HEK293 (cell line): ENCODE measurements at regions not wholly inside any gene's neighbourhood (a gene's known extent, or its start where the extent isn't known, plus 50 kb on each side); places are given as distances from the start of the nearest gene placed in this dataset.
A peak's percentile ranks its signal among the peaks of the same experiment; 100 is the strongest.

Experiments used
- CTCF ChIA-PET: fragments of 350-600 bp; formaldehyde crosslinking; extraction: SDS; loops from one replicate; lab custom pipeline; 2021; ENCODE audit warnings: antibody characterized with exemption; lab: Yijun Ruan, JAX
- POLR2A ChIA-PET: fragments of 300-600 bp; formaldehyde crosslinking; extraction: SDS; loops from one replicate; lab custom pipeline; 2020; ENCODE audit warnings: antibody characterized with exemption, inconsistent platforms; lab: Yijun Ruan, JAX
- H3K27ac ChIP-seq: fragments of 200-500 bp; sonication (Bioruptor generic); 2 replicates; pipeline ENCODE4 v1.5.1; 2014; ENCODE audit warnings: low read depth, low read length, control low read depth, inconsistent platforms; ENCODE audit errors: extremely low read depth
- H3K36me3 ChIP-seq, 2 experiments: fragments of 200-500 bp in 1 of 2; sonication (Bioruptor generic) in 1 of 2; 1 replicate in 1 of 2; 2 replicates in 1 of 2; pipeline ENCODE4 v1.5.1; 2014 to 2017; ENCODE audit warnings: inconsistent platforms in 2 of 2, low read length in 2 of 2; ENCODE audit not compliant: control insufficient read depth in 2 of 2, insufficient read depth in 1 of 2
- H3K4me1 ChIP-seq: fragments of 200-500 bp; sonication (Bioruptor generic); 2 replicates; pipeline ENCODE4 v1.5.1; 2014; ENCODE audit warnings: mild to moderate bottlenecking, low read length, inconsistent platforms; ENCODE audit not compliant: control insufficient read depth, insufficient read depth
- H3K4me3 ChIP-seq: 2 replicates; pipeline ENCODE4 v1.5.1; 2011; ENCODE audit warnings: low read depth, mild to moderate bottlenecking, control low read depth, low read length, moderate library complexity
- H3K9me3 ChIP-seq: fragments of 200-500 bp; sonication (Bioruptor generic); 2 replicates; pipeline ENCODE4 v1.5.1; 2014; ENCODE audit warnings: low read depth, low read length, inconsistent platforms; ENCODE audit not compliant: control insufficient read depth, insufficient read depth
- FEZF1 ChIP-seq: fragments of 450-650 bp; formaldehyde crosslinking; IDR thresholded peaks from 2 replicates; pipeline ENCODE4 v1.5.1; 2016; ENCODE audit warnings: missing biosample characterization, missing genetic modification characterization
- HOXD13 ChIP-seq: sonication (generic); formaldehyde crosslinking; IDR thresholded peaks from 2 replicates; pipeline ENCODE4 v1.8.0; 2022; ENCODE audit warnings: missing genetic modification reagents, borderline replicate concordance
- IKZF3 ChIP-seq: fragments of 450-650 bp; IDR thresholded peaks from 2 replicates; pipeline ENCODE4 v1.5.0; 2018; ENCODE audit warnings: missing biosample characterization, mild to moderate bottlenecking, missing genetic modification characterization, moderate library complexity
- MEIS1 ChIP-seq: sonication (generic); formaldehyde crosslinking; IDR thresholded peaks from 2 replicates; pipeline ENCODE4 v1.8.1; 2022; ENCODE audit warnings: missing genetic modification reagents, mild to moderate bottlenecking, borderline replicate concordance
- OVOL3 ChIP-seq: fragments of 450-650 bp; formaldehyde crosslinking; IDR thresholded peaks from 2 replicates; pipeline ENCODE4 v1.5.1; 2016; ENCODE audit warnings: missing biosample characterization, missing genetic modification characterization
- SP2 ChIP-seq: fragments of 450-650 bp; formaldehyde crosslinking; IDR thresholded peaks from 2 replicates; pipeline ENCODE4 v1.5.1; 2016; ENCODE audit warnings: missing biosample characterization, missing genetic modification characterization
- SP7 ChIP-seq: fragments of 450-650 bp; formaldehyde crosslinking; IDR thresholded peaks from 2 replicates; pipeline ENCODE4 v1.5.1; 2016; ENCODE audit warnings: missing biosample characterization, missing genetic modification characterization
- ZBTB44 ChIP-seq: fragments of 450-650 bp; IDR thresholded peaks from 2 replicates; pipeline ENCODE4 v1.5.1; 2018; ENCODE audit warnings: missing biosample characterization, mild to moderate bottlenecking, missing genetic modification characterization
- ZBTB6 ChIP-seq: fragments of 450-650 bp; formaldehyde crosslinking; IDR thresholded peaks from 2 replicates; pipeline ENCODE4 v1.5.1; 2017; ENCODE audit warnings: missing biosample characterization, missing genetic modification characterization
- ZEB2 ChIP-seq: fragments of 450-650 bp; formaldehyde crosslinking; IDR thresholded peaks from 2 replicates; pipeline ENCODE4 v1.5.1; 2016; ENCODE audit warnings: missing biosample characterization, missing genetic modification characterization
- ZNF146 ChIP-seq: fragments of 450-650 bp; formaldehyde crosslinking; IDR thresholded peaks from 2 replicates; pipeline ENCODE4 v1.5.1; 2016; ENCODE audit warnings: missing biosample characterization, missing genetic modification characterization
- ZNF16 ChIP-seq: fragments of 450-650 bp; formaldehyde crosslinking; IDR thresholded peaks from 2 replicates; pipeline ENCODE4 v1.5.1; 2016; ENCODE audit warnings: low read depth, missing biosample characterization, missing genetic modification characterization
- ZNF23 ChIP-seq: fragments of 450-650 bp; formaldehyde crosslinking; IDR thresholded peaks from 2 replicates; pipeline ENCODE4 v1.5.1; 2016; ENCODE audit warnings: missing biosample characterization, missing genetic modification characterization, borderline replicate concordance
- ZNF24 ChIP-seq: fragments of 450-650 bp; formaldehyde crosslinking; IDR thresholded peaks from 2 replicates; pipeline ENCODE4 v1.5.1; 2016; ENCODE audit warnings: missing biosample characterization, missing genetic modification characterization
- ZNF266 ChIP-seq: fragments of 450-650 bp; formaldehyde crosslinking; IDR thresholded peaks from 2 replicates; pipeline ENCODE4 v1.5.1; 2016; ENCODE audit warnings: missing biosample characterization, missing genetic modification characterization, low read depth
- ZNF426 ChIP-seq: fragments of 450-650 bp; formaldehyde crosslinking; IDR thresholded peaks from 2 replicates; pipeline ENCODE4 v1.5.1; 2017; ENCODE audit warnings: missing biosample characterization, missing genetic modification characterization, mild to moderate bottlenecking, inconsistent platforms, moderate library complexity
- ZNF518A ChIP-seq: fragments of 450-650 bp; formaldehyde crosslinking; conservative IDR thresholded peaks from 2 replicates; pipeline ENCODE4 v1.5.1; 2016; ENCODE audit warnings: low read depth, missing biosample characterization, missing genetic modification characterization
- ZNF558 ChIP-seq: fragments of 450-650 bp; formaldehyde crosslinking; IDR thresholded peaks from 2 replicates; pipeline ENCODE4 v1.5.1; 2016; ENCODE audit warnings: missing biosample characterization, missing genetic modification characterization
- ZNF560 ChIP-seq: fragments of 450-650 bp; formaldehyde crosslinking; IDR thresholded peaks from 2 replicates; pipeline ENCODE4 v1.5.1; 2017; ENCODE audit warnings: missing biosample characterization, missing genetic modification characterization, borderline replicate concordance
- ZNF654 ChIP-seq: fragments of 450-650 bp; formaldehyde crosslinking; IDR thresholded peaks from 2 replicates; pipeline ENCODE4 v1.5.1; 2016; ENCODE audit warnings: low read depth, missing biosample characterization, missing genetic modification characterization
- ZNF658 ChIP-seq: fragments of 450-650 bp; formaldehyde crosslinking; IDR thresholded peaks from 2 replicates; pipeline ENCODE4; 2016; ENCODE audit warnings: missing biosample characterization, missing genetic modification characterization
- ZNF791 ChIP-seq: fragments of 450-650 bp; formaldehyde crosslinking; IDR thresholded peaks from 2 replicates; pipeline ENCODE4 v1.5.1; 2016; ENCODE audit warnings: missing biosample characterization, missing genetic modification characterization
- ZSCAN18 ChIP-seq: fragments of 450-650 bp; formaldehyde crosslinking; IDR thresholded peaks from 2 replicates; pipeline ENCODE4 v1.5.1; 2016; ENCODE audit warnings: missing biosample characterization, missing genetic modification characterization
- ZSCAN23 ChIP-seq: fragments of 450-650 bp; formaldehyde crosslinking; IDR thresholded peaks from 2 replicates; pipeline ENCODE4 v1.5.1; 2016; ENCODE audit warnings: missing biosample characterization, missing genetic modification characterization
- ZSCAN30 ChIP-seq: fragments of 450-650 bp; IDR thresholded peaks from 2 replicates; pipeline ENCODE4 v1.5.1; 2018; ENCODE audit warnings: missing biosample characterization, mild to moderate bottlenecking, missing genetic modification characterization, moderate library complexity
- ZSCAN4 ChIP-seq: fragments of 450-650 bp; formaldehyde crosslinking; IDR thresholded peaks from 2 replicates; pipeline ENCODE4 v1.5.1; 2017; ENCODE audit warnings: missing biosample characterization, missing genetic modification characterization

GRCh38 chr1:80825067-80825466 lies 975.7 kb upstream of the ADGRL2 start:
- no peaks in the 10 kb centered on the region for H3K4me1 ChIP-seq
- H3K4me3 ChIP-seq, result no peak overlapping the region
- H3K36me3 ChIP-seq, result no peaks in the 10 kb centered on the region
- CTCF ChIA-PET, result interaction anchor here (0.7 kb wide), 1 partner anchor 153 kb away, joined by 4 read pairs; no protein-coding TSS in a partner anchor
- POLR2A ChIA-PET, result no interaction called here
- no peaks in the 10 kb centered on the region for H3K9me3 ChIP-seq
- H3K27ac ChIP-seq, result no peak overlapping the region
- TF ChIP-seq ZNF146 (tag by site-specific recombination), result no peak
- TF ChIP-seq ZNF266, result no peak
- TF ChIP-seq ZSCAN18 (tag by site-specific recombination), result no peak
- no peak for TF ChIP-seq ZNF426 (tag by site-specific recombination)
- no peak for TF ChIP-seq ZNF654 (tag by site-specific recombination)
- peak; percentile 60; the same call in 1 of the 2 replicates for TF ChIP-seq ZEB2 (tag by site-specific recombination)
- no peak for TF ChIP-seq ZNF658
- TF ChIP-seq ZNF24 (tag by site-specific recombination), result no peak
- peak; percentile 82 for TF ChIP-seq ZBTB44 (tag by site-specific recombination)
- TF ChIP-seq ZNF558 (tag by site-specific recombination), result peak; percentile 49; the same call in 1 of the 2 replicates
- TF ChIP-seq MEIS1 (CRISPR knock-in tag), result no peak
- peak; percentile 88 for TF ChIP-seq ZSCAN30 (tag by site-specific recombination)
- TF ChIP-seq HOXD13 (CRISPR knock-in tag), result no peak
- TF ChIP-seq ZNF23, result no peak
- TF ChIP-seq ZSCAN4 (tag by site-specific recombination), result no peak
- TF ChIP-seq ZBTB6, result peak; percentile 28; the same call in 1 of the 2 replicates
- no peak for TF ChIP-seq SP7 (tag by site-specific recombination)
- no peak for TF ChIP-seq ZNF560 (tag by site-specific recombination)
- TF ChIP-seq ZNF16, result no peak
- no peak for TF ChIP-seq ZNF791 (tag by site-specific recombination)
- TF ChIP-seq ZNF518A (tag by site-specific recombination), result no peak
- 0 out of 2 replicates have a peak, but pooled peaks have one; percentile 17 for TF ChIP-seq OVOL3 (tag by site-specific recombination)
- TF ChIP-seq FEZF1 (tag by site-specific recombination), result peak; percentile 89
- no peak for TF ChIP-seq SP2 (tag by site-specific recombination)
- TF ChIP-seq ZSCAN23, result no peak
- TF ChIP-seq IKZF3 (tag by site-specific recombination), result peak; percentile 94
